CD4-positive, alpha-beta T cell treated with Interferon gamma for 1 hour (primary cell): ENCODE measurements at regions not wholly inside any gene's neighbourhood (a gene's known extent, or its start where the extent isn't known, plus 50 kb on each side); places are given as distances from the start of the nearest gene placed in this dataset.

Experiments used
- DNase-seq: peaks from one replicate; pipeline ENCODE4 v3.0.0-alpha.2; 2020

DNA sequence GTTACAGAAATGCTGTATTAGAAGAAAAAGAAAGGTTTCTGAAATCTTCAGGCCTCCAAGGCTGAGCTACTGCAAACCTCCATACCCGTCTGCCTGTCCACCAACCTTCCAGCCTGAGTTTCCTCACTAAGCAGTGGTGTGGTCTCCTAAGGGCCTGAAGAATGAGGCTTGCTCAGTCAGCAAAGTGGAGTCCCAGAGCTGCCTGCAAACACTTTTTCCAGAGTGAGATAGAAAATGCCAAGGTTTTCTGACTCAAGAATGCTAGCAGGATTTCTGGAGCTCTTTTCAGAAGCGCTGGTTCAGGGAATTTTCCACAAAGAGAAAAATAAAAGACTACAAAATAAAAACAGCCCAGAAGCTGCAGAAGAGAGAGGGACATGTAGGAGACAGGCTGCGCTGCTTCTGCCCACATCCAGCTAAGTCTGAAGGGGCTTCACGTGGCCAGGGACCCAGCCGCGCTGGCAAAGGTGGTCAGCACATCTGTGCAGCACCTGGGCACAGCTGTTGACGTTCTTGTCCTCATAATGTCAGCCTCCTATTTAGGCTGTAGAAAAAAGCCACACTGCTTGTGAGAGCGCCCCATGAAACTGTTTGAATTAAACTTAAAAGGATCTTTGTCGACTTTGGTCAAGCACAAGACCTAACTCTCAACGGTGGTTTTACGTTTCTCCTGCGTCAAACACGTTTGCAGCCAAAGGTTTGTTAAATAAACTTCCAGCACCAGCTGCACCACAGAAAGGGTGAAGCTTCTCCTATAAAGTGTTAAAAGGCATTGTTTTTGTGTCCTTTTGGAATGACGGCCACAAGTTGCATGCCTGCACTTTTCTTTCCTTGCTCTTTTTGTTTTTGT, 209.0 kb downstream of the THBS2 start:
- no peak for DNase-seq

DNA sequence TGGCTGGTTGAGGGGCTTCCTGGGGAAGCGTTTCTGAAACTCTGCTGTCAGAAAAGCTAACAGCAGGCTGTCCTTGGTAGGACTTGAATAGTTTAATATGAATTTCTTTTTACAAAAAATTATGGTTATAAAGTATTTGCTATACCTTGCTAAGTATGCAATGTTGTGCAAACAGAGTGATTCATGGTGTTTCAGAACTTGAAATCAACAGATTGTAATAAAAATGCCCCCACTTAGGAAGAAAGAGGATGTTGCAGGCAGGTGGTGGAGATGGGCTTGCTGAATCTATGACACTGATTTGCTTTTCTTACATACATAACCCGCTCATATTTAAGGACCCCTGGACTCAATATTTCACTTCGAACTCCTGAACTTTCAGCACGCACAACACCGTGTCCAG, 211.6 kb downstream of the THBS2 start:
- no peak for DNase-seq

DNA sequence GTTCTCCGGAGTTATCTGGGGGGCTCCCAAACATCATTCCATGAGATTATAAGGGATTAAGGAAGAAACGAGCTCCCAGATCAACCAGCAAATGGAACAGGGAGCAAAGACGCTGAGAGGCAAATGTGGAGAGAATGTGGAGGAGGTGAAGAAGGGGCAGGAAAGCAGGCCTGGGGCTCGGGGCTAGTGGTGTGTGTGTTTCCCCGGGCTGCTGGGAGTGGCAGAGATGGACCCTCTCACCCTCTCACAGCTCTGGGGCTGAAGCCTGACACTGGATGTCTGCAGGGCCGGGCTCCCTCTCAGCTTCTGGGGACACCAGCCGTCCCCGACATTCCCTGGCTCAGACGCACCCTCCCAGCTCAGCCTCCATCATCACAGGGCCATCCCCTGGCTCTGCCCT, 212.6 kb downstream of the THBS2 start:
- no peak for DNase-seq

DNA sequence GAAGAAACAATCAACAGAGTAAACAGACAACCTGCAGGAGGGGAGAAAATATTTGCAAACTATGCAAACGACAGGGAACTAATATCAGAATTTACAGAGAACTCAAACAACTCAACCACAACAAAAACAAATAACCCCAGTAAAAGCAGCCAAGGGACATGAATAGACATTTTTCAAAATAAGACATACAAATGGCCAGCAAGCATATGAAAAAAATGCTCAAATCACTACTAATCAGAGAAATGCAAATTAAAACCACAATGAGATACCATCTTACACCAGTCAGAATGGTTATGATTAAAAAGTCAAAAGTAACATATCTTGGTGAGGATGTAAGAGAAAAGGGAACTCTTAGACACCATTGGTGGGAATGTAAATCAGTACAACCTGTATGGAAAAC, 215.0 kb downstream of the THBS2 start:
- DNase-seq = no peak

DNA sequence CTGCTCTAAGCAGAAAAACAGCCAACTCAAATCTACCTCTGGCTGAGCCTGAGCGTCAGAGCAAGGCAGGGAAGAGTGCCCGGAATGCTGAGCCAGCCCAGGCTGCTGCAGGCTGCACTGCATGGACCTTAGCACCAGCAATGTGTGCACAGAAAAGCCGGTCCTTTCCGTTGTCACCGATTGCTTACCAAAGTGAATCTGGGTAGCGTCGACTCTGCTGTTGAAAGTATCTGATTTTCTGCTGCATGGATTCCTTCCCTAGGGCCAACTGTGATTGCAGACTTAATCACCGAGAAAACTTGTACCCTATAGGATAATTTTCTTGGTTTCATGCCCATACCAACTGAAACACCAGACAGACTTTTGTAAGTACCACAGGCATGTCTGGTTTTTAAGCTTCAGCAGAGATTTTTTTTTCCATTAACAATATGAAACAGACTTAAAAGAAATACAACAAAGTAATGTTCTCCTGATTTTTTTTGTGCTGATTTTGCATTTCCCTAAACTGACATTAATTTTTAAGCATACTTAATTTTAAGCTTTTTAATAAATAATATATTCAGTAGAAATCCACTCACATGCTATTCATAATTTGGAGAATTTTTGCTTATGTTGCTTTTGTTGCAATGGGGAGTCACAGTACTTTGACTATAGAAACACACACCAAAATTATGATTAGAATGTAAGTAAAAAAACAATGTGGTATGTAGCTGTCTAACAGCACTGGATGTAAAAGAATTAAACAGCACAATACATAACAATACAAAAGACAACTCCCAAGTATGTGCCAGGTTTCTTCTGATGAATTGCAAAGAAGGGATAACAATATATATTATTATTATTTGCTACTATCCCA, 218.0 kb downstream of the THBS2 start:
- DNase-seq = no peak

DNA sequence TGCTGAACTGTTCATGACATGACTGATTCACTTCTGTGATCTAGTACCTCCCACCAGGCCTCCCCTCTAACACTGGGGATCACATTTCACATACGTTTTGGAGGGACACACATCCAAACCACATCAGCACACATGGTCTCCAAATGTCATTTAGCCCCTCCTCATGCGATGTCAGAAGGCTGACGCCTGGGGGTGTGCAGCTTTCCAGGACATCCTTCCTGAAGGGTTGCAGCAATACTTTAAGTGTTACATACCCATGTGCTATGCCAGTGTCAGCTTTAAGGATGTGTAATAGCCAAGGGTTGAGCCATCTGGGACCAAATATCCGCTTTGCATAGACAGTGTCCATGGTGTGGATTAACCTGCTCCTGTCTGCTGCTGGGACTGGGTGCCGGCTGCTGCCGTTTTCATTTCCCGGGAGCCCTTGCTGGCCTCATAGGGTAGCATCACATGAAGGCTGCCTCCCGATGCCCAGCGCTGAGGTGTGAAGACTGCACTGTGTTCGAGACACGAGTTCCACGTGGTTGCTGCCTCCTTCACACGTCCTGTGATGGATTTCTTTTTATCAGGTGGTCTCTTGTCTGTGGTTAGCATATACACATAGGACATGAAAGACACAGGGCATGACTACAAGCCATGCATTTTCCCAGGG, 219.0 kb downstream of the THBS2 start:
- no peak for DNase-seq

DNA sequence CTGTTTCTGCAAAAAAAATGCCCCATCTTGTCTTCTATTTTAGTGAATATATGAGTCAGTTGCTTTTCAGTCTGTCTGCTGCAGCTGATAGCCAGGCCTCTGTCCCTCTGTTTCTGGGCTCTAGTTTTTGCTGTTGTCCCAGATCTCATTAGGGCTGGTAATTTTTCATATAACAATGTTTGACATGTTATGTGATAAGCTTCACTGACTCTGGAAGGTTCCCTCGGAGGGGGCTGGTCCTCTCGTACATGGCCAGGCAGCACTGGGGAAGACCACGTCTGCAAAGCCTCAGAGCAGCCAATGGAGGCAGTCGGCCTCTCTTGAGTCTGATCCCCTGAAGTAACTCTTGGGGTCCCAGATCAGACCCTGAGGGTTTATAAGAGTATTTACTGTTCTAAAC, 223.8 kb downstream of the THBS2 start:
- no peak for DNase-seq

DNA sequence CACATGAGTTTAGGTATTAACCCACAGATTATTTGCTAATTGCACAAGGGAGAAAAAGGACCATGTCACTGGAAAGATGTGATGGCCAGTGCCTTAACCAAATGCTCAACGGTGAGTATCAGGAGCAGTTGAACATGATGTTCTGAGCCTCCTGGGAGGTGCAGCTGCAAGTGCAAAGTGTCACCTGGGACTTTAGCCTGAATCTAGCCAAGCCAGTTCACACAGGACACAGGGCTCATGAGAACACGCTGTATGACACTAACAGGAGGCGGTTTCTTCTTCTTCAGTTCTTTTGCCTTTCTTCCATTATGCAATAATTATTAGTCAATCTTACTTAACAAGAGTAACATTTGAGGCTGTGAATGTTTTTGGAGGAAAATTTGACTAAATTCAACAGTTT, 225.3 kb downstream of the THBS2 start:
- DNase-seq = no peak

DNA sequence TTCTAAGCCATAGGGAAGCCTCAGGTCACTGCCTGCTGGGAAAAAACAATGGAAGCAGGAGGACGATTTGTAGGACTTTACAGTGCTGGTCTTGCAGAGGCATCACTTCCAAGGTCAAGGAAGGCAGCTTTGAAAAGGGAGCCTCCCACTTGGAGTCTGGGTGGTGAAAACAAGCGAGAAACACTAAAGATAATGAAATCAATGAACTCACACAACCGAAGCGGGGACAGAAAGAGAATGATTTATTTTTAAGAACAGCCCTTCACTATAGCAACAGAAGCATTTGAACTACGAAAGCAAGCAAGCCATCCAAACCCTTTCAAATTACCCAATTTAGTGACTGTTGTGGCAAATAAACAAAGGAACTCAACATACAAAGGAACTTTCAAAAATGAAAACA, 227.5 kb downstream of the THBS2 start:
- no peak for DNase-seq

DNA sequence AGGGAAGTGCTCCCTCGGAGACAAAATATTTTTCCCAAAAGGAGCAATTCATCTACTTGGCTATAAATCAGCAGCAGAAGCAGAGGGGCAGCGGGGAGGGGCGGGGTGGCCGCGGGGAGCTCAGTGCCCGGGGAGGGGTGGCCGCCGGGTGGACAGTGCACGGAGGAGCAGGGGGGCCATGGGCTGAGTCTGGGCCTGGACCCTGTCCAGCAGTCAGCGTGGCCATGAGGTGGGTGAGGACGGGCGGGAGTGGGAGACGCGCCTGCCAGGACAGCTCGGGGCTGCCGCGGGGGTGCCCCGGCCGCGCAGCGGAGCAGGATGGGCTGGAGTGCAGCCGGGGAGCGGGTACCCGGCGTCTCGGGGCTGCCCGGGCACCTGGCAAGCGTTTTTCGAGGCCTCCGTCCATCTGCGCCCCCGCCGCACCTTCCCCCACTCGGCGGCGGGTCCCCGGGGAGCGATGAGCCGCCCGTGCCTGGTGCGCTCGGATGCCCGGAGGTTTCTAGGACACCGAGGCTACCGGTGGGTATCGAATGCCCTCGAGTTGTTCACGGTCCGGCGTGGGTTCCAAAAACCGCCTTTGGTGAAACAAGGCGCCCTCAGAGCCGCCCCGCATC, 229.5 kb downstream of the THBS2 start:
- no peak for DNase-seq

DNA sequence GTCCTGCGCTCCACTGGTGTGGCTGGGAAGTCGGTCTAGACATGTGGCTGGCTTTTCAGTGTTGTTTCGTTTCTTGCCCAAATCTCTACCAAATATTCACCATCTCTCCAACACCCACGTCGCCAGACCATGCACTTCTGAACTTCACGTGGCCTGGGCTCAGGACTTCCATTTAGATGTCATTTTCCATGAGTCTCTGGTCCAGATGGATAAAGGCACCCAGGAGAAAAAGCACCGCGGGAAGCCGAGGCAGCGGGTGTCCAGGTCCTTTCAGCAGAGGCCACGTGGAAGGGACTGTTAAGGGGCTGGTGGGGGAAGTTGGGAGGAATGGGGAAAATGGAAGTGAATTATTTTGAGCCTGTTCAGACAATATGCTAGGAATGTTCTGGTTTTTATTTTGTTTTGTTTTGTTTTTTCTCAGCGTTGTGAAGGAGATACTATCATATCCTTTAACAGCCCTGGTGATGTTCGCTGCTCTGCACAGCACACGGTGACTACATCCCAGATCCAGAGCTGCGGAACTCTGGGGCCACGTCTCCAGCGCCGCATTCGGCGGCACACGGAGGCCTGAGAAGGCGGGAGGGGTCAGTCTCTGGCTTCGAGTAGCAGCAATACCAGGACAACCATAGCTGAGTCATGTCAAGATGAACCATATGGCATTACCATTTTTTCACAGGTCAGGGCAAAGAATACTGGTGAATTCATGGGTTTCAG, 230.3 kb downstream of the THBS2 start:
- no peak for DNase-seq

DNA sequence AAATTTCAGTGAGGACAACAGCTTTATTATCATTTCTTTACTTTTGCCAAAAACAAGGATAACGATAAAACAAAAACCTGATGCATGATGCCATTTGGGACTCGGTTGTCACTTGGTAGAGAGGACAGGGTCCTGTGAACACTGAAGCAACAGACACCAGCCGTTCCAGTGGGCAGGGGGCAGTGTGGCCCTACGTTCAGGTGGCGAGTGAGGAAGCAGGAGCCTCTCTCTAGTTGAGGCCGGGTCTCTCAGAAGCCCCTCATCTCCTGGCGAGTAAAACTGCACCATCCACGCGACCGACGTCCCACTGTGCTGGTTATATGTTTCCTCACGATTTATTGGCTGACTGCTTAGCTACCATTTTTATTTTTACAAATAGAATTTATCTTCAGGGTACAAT, 231.6 kb downstream of the THBS2 start:
- no peak for DNase-seq

DNA sequence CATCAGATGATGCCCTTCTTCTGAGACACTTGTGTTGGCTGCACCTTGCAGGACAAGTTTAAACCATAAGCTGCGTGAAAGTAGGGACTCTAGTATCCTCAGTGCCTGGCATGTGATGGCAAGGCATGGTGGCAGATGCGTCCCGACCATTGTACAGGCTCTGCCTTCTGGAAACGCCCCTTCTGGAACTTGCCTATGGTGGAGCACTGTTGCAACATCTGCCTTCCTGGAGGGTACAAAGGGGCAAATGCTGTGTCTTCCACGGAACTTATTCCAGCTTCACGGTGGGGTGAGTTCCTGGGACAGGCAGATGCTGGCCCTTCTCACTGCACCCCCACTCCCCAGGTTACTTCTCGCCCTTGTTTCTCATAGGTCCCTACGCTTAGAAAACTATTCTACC, 232.8 kb downstream of the THBS2 start:
- no peak for DNase-seq

DNA sequence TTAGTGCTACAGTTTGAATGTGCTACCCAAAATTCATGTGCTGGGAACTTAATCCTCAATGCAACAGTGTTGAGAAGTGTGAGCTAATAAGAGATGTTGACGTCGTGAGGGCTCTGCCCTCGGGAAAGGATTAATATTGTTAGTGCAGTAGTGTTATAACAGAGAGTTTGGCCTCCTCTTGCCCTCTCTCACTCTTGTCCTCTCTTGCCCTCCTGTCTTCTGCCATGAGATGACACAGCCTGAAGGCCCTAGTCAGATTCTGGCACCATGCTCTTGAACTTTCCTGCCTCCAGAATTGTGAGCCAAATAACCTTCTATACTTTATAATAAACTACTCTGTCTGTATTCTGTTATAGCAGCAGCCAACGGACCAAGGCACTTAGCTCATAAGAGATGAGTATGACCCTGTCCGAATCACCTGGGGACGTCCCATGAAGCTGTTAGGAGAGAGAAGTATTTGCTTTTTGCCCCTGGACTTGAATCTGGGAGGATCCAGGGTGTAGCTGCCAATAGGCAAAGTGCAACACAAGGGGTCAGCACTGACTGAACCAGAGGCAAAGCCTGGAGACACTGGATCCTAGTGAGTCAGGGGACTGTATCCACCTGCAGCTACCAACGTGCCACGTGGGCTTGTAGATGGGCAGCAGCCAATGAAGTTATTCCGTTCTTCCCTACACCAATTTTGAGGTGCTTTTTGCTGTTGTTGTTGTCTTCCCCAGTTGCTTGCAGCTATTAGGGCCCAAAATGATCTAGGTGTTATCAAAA, 233.7 kb downstream of the THBS2 start:
- no peak for DNase-seq

DNA sequence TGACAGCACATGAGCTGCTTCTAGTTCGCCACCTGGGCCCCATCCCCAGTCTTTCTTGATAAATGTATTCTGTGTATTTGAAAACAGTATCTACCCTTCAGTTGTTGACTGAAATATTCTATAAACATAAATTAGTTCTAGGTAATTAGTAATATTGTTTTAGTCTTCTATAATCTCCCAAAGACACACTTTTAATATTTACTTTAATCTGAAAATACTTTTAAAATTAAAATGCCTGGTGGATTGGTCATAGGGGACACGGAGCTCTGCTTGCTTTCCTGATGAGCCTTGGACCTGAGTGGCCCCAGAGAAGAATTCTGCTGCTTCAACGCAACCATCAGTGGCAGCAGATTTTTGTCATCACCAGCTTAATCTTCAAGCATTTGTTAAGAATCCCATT, 234.5 kb downstream of the THBS2 start:
- no peak for DNase-seq

DNA sequence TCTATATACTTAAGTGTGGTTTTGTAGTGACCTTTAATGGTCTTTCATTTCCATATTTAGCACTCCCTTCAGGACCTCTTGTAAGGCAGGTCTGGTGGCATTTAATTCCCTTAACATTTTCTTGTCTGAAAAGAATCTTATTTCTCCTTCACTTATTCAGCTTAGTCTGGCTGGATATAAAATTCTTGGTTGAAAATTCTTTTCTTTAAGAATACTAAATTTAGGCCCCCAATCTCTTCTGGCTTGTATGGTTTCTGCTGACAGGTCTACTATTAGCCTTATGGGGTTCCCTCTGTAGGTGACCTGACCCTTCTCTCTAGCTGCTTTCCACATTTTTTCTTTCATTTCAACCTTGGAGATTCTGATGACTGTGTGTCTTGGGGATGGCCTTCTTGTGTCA, 236.9 kb downstream of the THBS2 start:
- no peak for DNase-seq

DNA sequence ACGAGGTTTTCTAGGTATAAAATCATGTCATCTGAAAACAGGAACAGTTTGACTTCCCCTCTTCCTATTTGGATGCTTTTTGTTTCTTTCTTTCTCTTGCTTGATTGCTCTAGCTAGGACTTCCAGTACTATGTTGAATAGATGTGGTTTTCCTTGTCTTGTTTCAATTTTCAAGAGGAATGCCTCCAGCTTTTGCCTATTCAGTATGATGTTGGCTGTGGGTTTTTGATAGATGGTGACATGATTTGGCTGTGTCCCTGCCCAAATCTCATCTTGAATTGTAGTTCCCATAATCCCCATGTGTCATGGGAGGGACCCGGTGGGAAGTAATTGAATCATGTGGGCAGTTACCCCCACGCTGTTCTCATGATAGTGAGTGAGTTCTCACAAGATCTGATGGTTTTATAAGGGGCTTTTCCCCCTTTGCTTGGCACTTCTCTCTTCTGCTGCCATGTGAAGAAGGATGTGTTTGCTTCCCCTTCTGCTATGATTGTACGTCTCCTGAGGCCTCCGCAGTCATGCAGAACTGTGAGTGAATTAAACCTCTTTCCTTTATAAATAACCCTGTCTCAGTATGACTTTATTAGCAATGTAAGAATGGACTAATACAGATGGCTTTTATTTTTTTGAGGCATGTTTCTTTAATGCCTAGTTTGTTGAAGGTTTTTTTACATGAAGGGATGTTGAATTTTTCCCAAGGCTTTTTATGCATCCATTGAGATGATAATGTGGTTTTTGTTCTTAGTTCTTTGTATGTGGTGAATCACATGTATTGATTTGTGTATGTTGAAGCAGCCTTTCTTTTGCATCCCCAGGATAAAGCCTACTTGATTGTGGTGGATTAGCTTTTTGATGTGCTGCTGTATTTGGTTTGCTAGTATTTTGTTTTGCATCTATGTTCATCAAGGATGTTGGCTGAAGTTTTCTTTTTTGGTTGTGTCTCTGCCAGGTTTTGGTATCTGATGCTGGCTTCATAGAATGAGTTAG, 239.1 kb downstream of the THBS2 start:
- no peak for DNase-seq

DNA sequence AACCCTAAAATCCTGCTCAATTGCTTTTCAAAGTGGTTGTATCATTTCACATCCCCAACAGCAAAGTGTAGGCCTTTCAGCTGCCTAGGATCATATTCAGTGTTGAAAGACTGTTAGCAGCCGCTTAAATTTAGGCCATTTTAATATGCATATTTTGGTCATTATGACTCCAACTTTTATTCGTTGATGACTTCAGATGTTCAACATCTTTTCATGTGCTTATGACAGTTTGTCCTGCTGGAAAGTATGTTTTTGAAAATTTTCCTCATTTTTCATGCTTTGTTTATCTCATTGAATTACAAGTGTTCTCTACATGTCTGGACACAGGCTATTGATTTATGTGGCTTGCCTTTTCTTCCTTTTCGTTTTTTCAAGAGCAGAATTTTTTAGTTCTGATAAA, 244.0 kb downstream of the THBS2 start:
- no peak for DNase-seq

DNA sequence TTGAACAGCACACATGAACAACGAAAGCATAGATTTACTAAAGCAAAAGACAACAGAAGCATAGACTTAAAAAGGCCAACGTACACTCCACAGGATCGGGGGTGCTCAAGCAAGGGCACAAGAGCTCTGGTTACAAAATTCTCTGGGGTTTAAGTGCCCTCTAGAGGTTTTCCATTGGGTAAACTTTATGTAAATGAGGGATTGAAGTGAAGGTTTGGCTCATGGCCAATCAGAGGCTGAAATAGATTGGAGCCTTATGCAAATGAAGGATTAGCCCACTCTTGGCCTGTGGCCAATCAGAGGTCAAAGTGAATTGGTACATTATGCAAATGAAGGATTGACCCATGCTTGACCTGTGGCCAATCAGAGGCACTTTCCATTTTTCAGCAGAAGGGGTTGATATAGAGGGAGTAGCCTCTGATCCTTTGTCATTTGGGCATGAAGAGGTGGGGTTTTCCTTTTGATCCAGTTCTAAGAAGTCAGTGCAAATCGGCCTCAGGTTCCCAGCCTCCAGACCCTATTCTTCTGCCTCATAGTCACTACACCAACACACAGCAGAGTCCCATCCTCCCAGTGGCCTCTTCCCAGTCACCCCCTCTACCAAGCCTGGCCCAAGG, 244.9 kb downstream of the THBS2 start:
- DNase-seq = no peak

DNA sequence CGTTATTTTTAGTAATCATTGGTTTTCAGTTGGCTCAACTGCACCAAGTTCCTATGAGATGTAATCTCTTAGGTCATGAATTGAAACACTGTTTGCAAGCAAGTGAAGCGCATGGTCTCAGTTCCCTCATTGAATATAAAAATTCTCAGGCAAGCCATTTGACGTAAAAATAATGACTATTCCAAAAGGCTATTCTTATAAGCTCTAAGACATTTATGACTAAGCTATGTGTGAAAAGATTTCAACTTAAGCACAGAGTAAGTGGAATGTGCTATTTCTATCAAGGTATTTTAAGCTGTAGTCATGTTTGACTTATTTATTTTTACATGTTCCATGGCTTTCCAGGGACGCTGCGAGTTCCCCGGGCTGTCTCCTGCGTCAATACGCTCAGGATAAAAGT, 248.5 kb downstream of the THBS2 start:
- DNase-seq = no peak
